Panc1 (cell line): ENCODE measurements at regions not wholly inside any gene's neighbourhood (a gene's known extent, or its start where the extent isn't known, plus 50 kb on each side); places are given as distances from the start of the nearest gene placed in this dataset.

Experiments used
- ATAC-seq: fragments of 200-7000 bp; cut with Tn5 transposase; 2 replicates; pipeline ENCODE4 v1.9.1; 2020; ENCODE audit warnings: mild to moderate bottlenecking, moderate library complexity
- BruUV-seq: library from RNA; stranded (reverse); fragments of 400-500 nt; replicated peaks from 2 replicates; lab custom pipeline; 2021; lab: Mats Ljungman, UMichigan
- CTCF ChIA-PET: fragments of 300-600 bp; sonication (Branson Sonifier 250); formaldehyde crosslinking; loops from one replicate; lab custom pipeline; 2022; ENCODE audit warnings: antibody characterized with exemption; lab: Charles Lee
- POLR2A ChIA-PET: fragments of 300-600 bp; sonication (Branson Sonifier 250); formaldehyde crosslinking; loops from one replicate; lab custom pipeline; 2022; ENCODE audit warnings: antibody characterized with exemption; lab: Charles Lee
- DNase-seq: peaks from one replicate; pipeline ENCODE4 v3.0.0-alpha.2; 2010; ENCODE audit warnings: low read depth, low spot score
- H3K27ac ChIP-seq: 2 replicates; pipeline ENCODE4 v1.5.1; 2011; ENCODE audit warnings: mild to moderate bottlenecking, low read length, inconsistent platforms
- H3K27me3 ChIP-seq: fragments of 200-500 bp; sonication (Bioruptor generic); 2 replicates; pipeline ENCODE4 v1.6.0; 2014; ENCODE audit warnings: low read length, inconsistent platforms; ENCODE audit not compliant: control insufficient read depth, insufficient read depth
- H3K36me3 ChIP-seq: fragments of 200-500 bp; sonication (Bioruptor generic); 2 replicates; pipeline ENCODE4 v1.5.1; 2014; ENCODE audit warnings: inconsistent platforms, mild to moderate bottlenecking, low read length, moderate library complexity; ENCODE audit not compliant: control insufficient read depth, insufficient read depth
- H3K4me1 ChIP-seq: 2 replicates; pipeline ENCODE4 v1.5.1; 2011; ENCODE audit warnings: inconsistent platforms, mild to moderate bottlenecking, low read length, moderate library complexity; ENCODE audit not compliant: control insufficient read depth, insufficient read depth
- H3K4me3 ChIP-seq, 2 experiments: 2 replicates each; pipeline ENCODE4 v1.5.1; 2011 to 2012; ENCODE audit warnings: low read depth in 2 of 2, low read length in 2 of 2, mild to moderate bottlenecking in 2 of 2, inconsistent platforms in 1 of 2, moderate library complexity in 1 of 2
- H3K9me3 ChIP-seq: fragments of 200-500 bp; sonication (Bioruptor generic); 2 replicates; pipeline ENCODE4 v1.5.1; 2014; ENCODE audit warnings: low read depth, mild to moderate bottlenecking, inconsistent platforms, low read length, moderate library complexity; ENCODE audit not compliant: control insufficient read depth, insufficient read depth
- CTCF ChIP-seq: fragments of 450-650 bp; IDR thresholded peaks from 2 replicates; pipeline ENCODE4 v1.5.1; 2017; ENCODE audit warnings: mild to moderate bottlenecking
- POLR2AphosphoS5 ChIP-seq: IDR thresholded peaks from 2 replicates; pipeline ENCODE4 v1.6.1; 2012; ENCODE audit warnings: mild to moderate bottlenecking, low read depth, low read length, moderate library complexity
- REST ChIP-seq, 2 experiments: IDR thresholded peaks; 2 replicates each; pipeline ENCODE4 v1.6.1; 2011 to 2012; ENCODE audit warnings: low read depth in 2 of 2, control low read depth in 1 of 2, low read length in 1 of 2, mild to moderate bottlenecking in 1 of 2, moderate library complexity in 1 of 2; ENCODE audit not compliant: insufficient read depth in 1 of 2
- SIN3A ChIP-seq: IDR thresholded peaks from 2 replicates; pipeline ENCODE4 v1.6.1; 2012; ENCODE audit warnings: low read depth, mild to moderate bottlenecking, low read length, moderate library complexity, borderline replicate concordance; ENCODE audit not compliant: insufficient read depth
- TCF7L2 ChIP-seq: IDR thresholded peaks from 2 replicates; pipeline ENCODE4 v1.6.1; 2011; ENCODE audit warnings: mild to moderate bottlenecking, low read depth, low read length, inconsistent platforms
- in situ Hi-C: cut with HindIII; loops from 2 replicates; pipeline ENCODE4 v1.10.0; 2016; ENCODE audit warnings: low sequenced_read_pairs, low pct_unique_long_range_greater_than_20kb
- intact Hi-C: fragments of 100-400 bp; cut with micrococcal nuclease; formaldehyde crosslinking; loops from one replicate; pipeline ENCODE4 v1.10.0; 2022; ENCODE audit not compliant: unreplicated experiment

GRCh38 chr9:95644377-95644776, 127.6 kb upstream of the PTCH1 start:
- H3K36me3 ChIP-seq, result no peaks in the 10 kb centered on the region
- no peaks in the 10 kb centered on the region for H3K4me1 ChIP-seq
- H3K9me3 ChIP-seq, result no peaks in the 10 kb centered on the region
- in situ Hi-C loops, result no loop called here
- H3K4me3 ChIP-seq, result no peak overlapping the region
- no peak for ATAC-seq
- H3K27ac ChIP-seq, result no peak overlapping the region
- ChIA-PET POLR2A (no interaction called here), CTCF (no interaction called here)
- intact Hi-C loops, result no loop called here
- no peak for DNase-seq
- BruUV-seq, result no TSS peak
- H3K27me3 ChIP-seq, result no peaks in the 10 kb centered on the region
- TF ChIP-seq POLR2AphosphoS5 (no peak), REST (IDR thresholded peaks at IDR 0.05; ENCODE audit: insufficient read depth in 1 of 2, low read depth in 2 of 2, low read length in 1 of 2) (no peak)

GRCh38 chr9:95643619-95644018, 126.8 kb upstream of the PTCH1 start:
- no peaks in the 10 kb centered on the region for H3K27me3 ChIP-seq
- no peaks in the 10 kb centered on the region for H3K36me3 ChIP-seq
- POLR2A ChIA-PET, result no interaction called here
- no peak overlapping the region for H3K4me3 ChIP-seq
- CTCF ChIA-PET, result no interaction called here
- no peak overlapping the region for H3K27ac ChIP-seq
- no peaks in the 10 kb centered on the region for H3K9me3 ChIP-seq
- TF ChIP-seq POLR2AphosphoS5, result no peak
- no peak for TF ChIP-seq TCF7L2
- no peak for TF ChIP-seq SIN3A
- no peak for TF ChIP-seq REST (IDR thresholded peaks at IDR 0.05; ENCODE audit: insufficient read depth in 1 of 2, low read depth in 2 of 2, low read length in 1 of 2)
- TF ChIP-seq CTCF, result no peak
- no peaks in the 10 kb centered on the region for H3K4me1 ChIP-seq
- BruUV-seq, result no TSS peak
- in situ Hi-C loops, result no loop called here
- no peak for DNase-seq
- ATAC-seq, result no peak
- intact Hi-C loops, result no loop called here
